Uterus (tissue), 2 donors: ENCODE measurements at regions not wholly inside any gene's neighbourhood (a gene's known extent, or its start where the extent isn't known, plus 50 kb on each side); places are given as distances from the start of the nearest gene placed in this dataset.

ENCODE experiments used
- POLR2A ChIP-seq, 2 donors: fragments of 450-650 bp; IDR thresholded peaks; one replicate each; pipeline ENCODE4 v1.6.1; 2016; ENCODE audit warnings: antibody characterized with exemption in 2 of 2, mild to moderate bottlenecking in 1 of 2, moderate library complexity in 1 of 2
- TF ChIP-seq, protein P1 (sequence below), 4 experiments: fragments of 200-600 bp in 2 of 4; fragments of 450-650 bp in 2 of 4; sonication (generic) in 2 of 4; IDR thresholded peaks; one replicate each; pipeline ENCODE4 v1.5.1; 2016 to 2019; ENCODE audit warnings: antibody characterized with exemption in 4 of 4, mild to moderate bottlenecking in 2 of 4, moderate library complexity in 1 of 4

DNA sequence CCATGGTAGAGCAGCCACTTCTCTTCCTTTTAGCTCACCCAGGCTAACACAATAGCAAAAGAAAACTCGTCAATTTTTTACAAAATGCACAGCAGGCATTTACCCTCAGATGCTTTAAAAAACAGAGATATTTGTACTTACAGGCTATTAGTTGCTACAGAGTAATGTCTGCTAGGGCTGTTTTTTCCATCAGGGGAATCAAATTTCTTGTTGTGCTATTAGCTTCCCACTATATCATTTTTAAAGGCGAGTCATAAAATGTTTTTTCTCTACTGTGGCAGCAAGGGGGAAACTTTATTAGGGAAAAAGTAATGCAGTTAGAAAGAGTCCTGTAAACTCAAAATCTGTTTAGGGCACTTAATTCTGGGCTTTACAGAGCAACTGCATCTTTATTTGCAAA is 277.9 kb upstream of the THSD7B start:
- TF ChIP-seq, protein P1, sequence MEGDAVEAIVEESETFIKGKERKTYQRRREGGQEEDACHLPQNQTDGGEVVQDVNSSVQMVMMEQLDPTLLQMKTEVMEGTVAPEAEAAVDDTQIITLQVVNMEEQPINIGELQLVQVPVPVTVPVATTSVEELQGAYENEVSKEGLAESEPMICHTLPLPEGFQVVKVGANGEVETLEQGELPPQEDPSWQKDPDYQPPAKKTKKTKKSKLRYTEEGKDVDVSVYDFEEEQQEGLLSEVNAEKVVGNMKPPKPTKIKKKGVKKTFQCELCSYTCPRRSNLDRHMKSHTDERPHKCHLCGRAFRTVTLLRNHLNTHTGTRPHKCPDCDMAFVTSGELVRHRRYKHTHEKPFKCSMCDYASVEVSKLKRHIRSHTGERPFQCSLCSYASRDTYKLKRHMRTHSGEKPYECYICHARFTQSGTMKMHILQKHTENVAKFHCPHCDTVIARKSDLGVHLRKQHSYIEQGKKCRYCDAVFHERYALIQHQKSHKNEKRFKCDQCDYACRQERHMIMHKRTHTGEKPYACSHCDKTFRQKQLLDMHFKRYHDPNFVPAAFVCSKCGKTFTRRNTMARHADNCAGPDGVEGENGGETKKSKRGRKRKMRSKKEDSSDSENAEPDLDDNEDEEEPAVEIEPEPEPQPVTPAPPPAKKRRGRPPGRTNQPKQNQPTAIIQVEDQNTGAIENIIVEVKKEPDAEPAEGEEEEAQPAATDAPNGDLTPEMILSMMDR (IDR thresholded peaks at IDR 0.05): no peak
- TF ChIP-seq POLR2A (IDR thresholded peaks at IDR 0.05): no peak
